ENCODE measurements at regions not wholly inside any gene's neighbourhood (a gene's known extent, or its start where the extent isn't known, plus 50 kb on each side); places are given as distances from the start of the nearest gene placed in this dataset.

GRCh38 chr3:163011596-163011995 is 1515.0 kb downstream of the OTOL1 start (continued):
- TF ChIP-seq ZNF281 (CRISPR knock-in tag; IDR thresholded peaks at IDR 0.05) (no peak), GRHL2 (CRISPR knock-in tag; IDR thresholded peaks at IDR 0.05; ENCODE audit: insufficient replicate concordance, severe bottlenecking) (no peak), ZNF423 (CRISPR knock-in tag; IDR thresholded peaks at IDR 0.05) (no peak), ZMAT4 (CRISPR knock-in tag; IDR thresholded peaks at IDR 0.05) (no peak), OVOL2 (CRISPR knock-in tag; IDR thresholded peaks at IDR 0.05; ENCODE audit: borderline replicate concordance) (no peak), ATF6 (CRISPR knock-in tag; IDR thresholded peaks at IDR 0.05) (no peak), TEAD4 (CRISPR knock-in tag; IDR thresholded peaks at IDR 0.05) (no peak), HMGA2 (CRISPR knock-in tag; IDR thresholded peaks at IDR 0.05) (no peak)

GRCh38 chr3:163016251-163016650 is 1519.6 kb downstream of the OTOL1 start:
- DNase-seq (ENCODE audit: low spot score) (no peak), ATAC-seq (no peak)
- no peaks in the 10 kb centered on the region for H3K4me1 Mint-ChIP-seq
- CTCF ChIA-PET = no interaction called here
- POLR2A ChIA-PET = no interaction called here
- H3K27me3 Mint-ChIP-seq (ENCODE audit: low read depth) = no peaks in the 10 kb centered on the region
- H3K4me3 Mint-ChIP-seq = no peak overlapping the region
- H3K36me3 Mint-ChIP-seq = peaks cover 18% of the 10 kb centered on the region
- peaks cover 28% of the 10 kb centered on the region for H3K9me3 Mint-ChIP-seq
- H3K27ac Mint-ChIP-seq = no peak overlapping the region
- no peak for TF ChIP-seq CREM (CRISPR knock-in tag; IDR thresholded peaks at IDR 0.05)
- TF ChIP-seq NFE2L1 (CRISPR knock-in tag; IDR thresholded peaks at IDR 0.05) = no peak
- TF ChIP-seq ZNF532 (CRISPR knock-in tag; IDR thresholded peaks at IDR 0.05; ENCODE audit: borderline replicate concordance) = no peak
- no peak for TF ChIP-seq SMAD3 (CRISPR knock-in tag; IDR thresholded peaks at IDR 0.05; ENCODE audit: borderline replicate concordance)
- TF ChIP-seq MLX (CRISPR knock-in tag; IDR thresholded peaks at IDR 0.05) = no peak
- no peak for TF ChIP-seq MYBL2 (CRISPR knock-in tag; IDR thresholded peaks at IDR 0.05)
- TF ChIP-seq CTCF (IDR thresholded peaks at IDR 0.05) = no peak
- TF ChIP-seq ZBTB21 (CRISPR knock-in tag; IDR thresholded peaks at IDR 0.05; ENCODE audit: borderline replicate concordance) = no peak
- no peak for TF ChIP-seq RELA (CRISPR knock-in tag; IDR thresholded peaks at IDR 0.05; ENCODE audit: borderline replicate concordance)
- TF ChIP-seq TEAD1 (CRISPR knock-in tag; IDR thresholded peaks at IDR 0.05) = no peak
- no peak for TF ChIP-seq ZNF512 (CRISPR knock-in tag; IDR thresholded peaks at IDR 0.05; ENCODE audit: borderline replicate concordance)
- no peak for TF ChIP-seq CREB1 (CRISPR knock-in tag; IDR thresholded peaks at IDR 0.05)
- TF ChIP-seq TCF7 (CRISPR knock-in tag; IDR thresholded peaks at IDR 0.05; ENCODE audit: low read depth) = no peak
- TF ChIP-seq KAT7 (CRISPR knock-in tag; IDR thresholded peaks at IDR 0.05; ENCODE audit: borderline replicate concordance) = no peak
- no peak for TF ChIP-seq SOX15 (CRISPR knock-in tag; IDR thresholded peaks at IDR 0.05)
- TF ChIP-seq FOXP1 (CRISPR knock-in tag; IDR thresholded peaks at IDR 0.05; ENCODE audit: borderline replicate concordance) = no peak

All from WTC11 (cell line).